LNCAP (cell line): ENCODE measurements at regions not wholly inside any gene's neighbourhood (a gene's known extent, or its start where the extent isn't known, plus 50 kb on each side); places are given as distances from the start of the nearest gene placed in this dataset.

Experiments used
- TF ChIP-seq, protein P1 (sequence below): fragments of 450-650 bp; IDR thresholded peaks from 2 replicates; pipeline ENCODE4 v1.5.1; 2017; ENCODE audit warnings: mild to moderate bottlenecking

DNA sequence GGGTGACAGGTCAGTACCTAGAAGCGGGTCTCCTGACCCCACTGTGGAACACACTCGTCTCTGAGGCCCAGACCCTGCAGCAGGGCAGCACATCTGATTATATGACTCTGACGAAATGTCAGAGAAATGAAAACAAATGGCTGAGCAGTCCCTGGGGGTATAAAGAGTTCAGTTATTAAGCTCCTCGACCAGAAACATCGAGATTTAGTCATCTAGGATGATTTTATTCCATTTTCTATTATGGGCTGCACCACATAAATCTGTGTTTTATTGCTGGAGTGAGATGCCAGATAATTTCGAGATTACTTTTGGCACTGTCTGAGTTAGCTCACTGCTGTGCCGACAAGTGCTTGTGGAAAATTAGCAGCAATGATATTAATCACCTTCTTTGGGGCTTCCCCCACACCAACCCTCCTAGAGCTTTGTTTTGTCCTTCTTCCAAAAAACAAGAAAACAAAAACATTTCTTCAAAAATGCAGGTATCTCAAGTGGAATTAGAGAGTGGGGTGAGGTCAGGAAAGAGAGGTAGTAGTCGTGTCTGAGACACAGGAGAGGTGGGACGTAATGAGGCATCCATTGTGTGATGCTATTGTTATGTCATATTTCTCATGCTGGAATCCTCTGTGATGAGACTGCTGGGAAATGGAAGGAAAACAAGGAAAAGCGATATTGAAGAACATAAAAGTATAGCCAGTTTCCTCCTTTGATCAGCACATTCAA, 495.5 kb downstream of the DMAC1 start:
- TF ChIP-seq, protein P1, sequence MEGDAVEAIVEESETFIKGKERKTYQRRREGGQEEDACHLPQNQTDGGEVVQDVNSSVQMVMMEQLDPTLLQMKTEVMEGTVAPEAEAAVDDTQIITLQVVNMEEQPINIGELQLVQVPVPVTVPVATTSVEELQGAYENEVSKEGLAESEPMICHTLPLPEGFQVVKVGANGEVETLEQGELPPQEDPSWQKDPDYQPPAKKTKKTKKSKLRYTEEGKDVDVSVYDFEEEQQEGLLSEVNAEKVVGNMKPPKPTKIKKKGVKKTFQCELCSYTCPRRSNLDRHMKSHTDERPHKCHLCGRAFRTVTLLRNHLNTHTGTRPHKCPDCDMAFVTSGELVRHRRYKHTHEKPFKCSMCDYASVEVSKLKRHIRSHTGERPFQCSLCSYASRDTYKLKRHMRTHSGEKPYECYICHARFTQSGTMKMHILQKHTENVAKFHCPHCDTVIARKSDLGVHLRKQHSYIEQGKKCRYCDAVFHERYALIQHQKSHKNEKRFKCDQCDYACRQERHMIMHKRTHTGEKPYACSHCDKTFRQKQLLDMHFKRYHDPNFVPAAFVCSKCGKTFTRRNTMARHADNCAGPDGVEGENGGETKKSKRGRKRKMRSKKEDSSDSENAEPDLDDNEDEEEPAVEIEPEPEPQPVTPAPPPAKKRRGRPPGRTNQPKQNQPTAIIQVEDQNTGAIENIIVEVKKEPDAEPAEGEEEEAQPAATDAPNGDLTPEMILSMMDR: no peak

DNA sequence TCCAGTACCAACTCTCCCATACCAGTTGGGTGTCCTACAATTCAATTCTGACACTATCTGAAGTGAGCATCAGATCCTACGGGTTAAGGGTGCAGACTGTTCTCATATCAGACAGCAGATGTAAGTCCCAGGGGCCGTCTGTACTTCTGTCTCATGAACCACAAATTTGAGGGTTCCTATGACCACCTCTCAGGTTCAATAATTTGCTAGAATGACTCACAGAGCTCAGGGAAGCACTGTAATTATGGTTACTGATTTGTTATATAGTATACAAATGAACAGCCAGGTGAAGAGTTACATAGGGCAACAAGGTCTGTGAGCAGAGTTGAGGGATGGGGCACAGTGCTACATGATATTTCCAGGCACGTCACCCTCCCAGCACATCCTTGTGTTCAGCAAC, 499.1 kb downstream of the DMAC1 start:
- TF ChIP-seq, protein P1: no peak

DNA sequence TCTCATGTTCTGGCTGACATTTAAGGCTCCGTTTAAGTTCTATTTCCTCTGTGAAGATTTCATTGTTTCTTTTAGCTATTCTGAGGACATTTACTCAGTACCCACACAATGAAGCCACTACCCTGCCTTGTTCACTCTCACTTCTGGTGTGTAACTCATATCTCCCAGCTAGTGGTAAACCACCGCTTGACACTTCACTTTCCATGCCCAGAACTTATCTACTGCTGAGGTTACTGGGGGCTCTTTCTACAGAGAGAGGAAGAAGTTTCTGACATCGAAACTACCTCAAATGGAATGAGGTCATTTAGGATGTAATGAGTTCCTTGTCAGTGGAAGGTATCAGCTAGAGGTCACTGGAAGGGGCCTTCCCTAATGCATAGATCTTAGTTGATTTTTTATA, 501.5 kb downstream of the DMAC1 start:
- TF ChIP-seq, protein P1: no peak

DNA sequence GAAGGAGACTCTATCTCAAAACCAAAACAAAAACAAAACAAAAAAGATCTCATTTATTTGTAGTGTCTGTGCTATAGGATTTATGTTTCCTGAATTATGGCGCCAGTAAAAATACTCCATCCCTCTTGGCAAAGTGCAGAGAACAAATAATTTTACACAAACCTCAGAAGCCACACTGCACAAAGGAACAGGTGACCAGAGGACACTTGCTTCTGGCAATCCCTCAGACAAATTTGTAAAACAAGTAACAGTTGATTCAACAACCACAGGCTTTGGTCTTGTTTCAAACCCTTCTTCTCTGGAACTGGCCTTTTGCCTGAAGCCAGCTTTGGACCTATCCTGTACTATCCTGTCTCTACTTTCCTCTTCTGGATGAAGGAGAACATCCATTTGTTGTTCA, 502.1 kb downstream of the DMAC1 start:
- TF ChIP-seq, protein P1: no peak

DNA sequence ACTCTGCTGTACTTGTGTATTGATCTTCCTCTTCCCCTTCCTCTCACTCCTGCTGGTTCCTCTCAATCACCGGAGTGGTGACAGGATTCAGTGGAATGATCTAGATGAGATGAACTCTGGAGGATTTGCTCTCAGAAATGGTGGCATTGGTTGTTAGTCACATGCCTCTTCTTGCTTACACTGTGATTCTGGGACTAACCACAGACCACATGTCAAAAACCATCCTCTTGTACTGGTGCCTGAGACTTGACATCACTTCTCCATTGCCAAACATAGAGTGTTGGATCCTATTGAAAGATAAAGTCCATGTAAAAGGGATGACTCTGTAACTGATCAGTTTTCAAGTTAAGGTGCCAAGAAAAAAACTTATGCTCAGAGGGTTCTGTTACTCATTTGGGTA, 506.5 kb downstream of the DMAC1 start:
- TF ChIP-seq, protein P1: no peak

DNA sequence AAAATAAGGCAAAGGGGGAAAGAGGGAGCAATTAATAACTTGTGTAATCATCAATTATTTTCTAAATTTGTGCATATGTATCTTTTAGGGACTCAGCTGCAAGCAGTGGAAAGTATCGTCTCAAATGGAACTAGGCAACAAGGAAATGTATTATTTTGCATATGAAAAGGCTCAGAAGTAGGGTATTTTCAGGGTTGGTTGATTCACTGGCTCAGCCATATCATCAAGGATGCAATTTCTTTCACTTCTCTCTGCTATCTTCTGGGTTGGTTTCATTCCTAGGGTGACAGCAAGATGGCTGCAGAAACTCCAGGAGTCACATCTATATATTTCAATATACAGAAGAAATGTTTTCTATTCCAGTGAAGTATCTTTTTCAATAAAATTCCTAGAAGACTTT, 509.8 kb downstream of the DMAC1 start:
- TF ChIP-seq, protein P1: no peak

DNA sequence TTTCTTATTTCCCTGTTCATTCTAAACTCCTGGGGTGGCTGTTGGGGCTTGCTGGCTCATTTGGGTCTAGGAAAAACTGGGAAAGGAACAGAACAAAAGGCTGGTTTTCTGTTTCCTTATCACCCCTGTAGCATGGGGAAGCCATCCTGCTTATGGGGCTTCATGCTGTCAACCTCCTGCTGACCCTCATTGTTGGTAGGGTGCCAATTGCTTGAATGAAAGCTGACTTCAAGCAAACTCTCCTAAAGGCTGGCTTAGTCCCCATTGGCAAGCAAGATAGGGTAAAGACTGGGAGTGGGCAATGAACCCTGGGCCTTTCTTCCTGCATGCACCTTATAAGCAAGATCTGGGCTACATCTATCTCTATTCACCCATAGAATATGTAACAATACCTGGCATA, 511.6 kb downstream of the DMAC1 start:
- TF ChIP-seq, protein P1: no peak

DNA sequence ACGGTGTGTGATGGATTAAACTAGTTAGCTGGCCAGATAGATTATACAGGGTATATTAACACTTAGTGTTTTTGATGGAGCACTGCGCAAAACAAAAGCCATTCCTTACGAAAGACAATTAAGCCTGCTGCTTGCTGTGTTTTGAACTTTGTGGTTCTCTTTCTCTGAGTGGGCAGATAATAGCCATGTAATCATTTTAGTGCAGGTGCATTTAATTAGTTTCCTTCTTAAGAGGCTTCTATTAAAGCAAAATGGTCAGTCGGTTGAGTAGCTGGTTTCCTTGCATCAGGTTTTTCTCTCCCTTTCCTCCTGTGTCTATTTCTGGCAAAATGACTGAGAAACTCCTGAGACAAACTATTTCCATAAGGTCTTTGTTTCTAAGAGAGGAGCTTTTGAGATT, 512.5 kb downstream of the DMAC1 start:
- TF ChIP-seq, protein P1: no peak
